ENCODE measurements at regions not wholly inside any gene's neighbourhood (a gene's known extent, or its start where the extent isn't known, plus 50 kb on each side); places are given as distances from the start of the nearest gene placed in this dataset.

DNA sequence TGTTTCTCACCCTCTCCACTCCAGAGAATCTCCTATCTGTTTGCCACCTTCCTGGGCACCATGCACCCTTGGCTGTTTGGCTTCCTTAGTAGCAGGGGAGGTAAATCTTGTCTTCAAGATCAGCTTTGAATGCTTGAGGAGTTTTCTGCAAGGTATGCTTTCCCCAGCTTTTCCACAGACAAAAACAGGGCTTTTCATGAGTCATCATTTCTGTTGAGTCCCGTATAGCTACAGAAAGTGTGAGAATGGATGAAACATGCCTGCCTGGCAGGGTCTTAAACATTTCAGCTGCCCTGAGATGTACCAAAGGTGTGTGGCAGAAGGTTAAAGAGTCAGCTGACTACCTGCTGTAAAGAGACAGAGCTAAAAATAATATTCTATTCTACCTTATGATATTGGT, 875.2 kb upstream of the EEF2KMT start:
- no peaks in the 10 kb centered on the region for H3K27me3 ChIP-seq
- 60 to 67% methylated on average over 1 of the region's 1 CpG for WGBS, 2 donors
- ATAC-seq (ENCODE audit: low FRiP score in 2 of 2) (no peak), DNase-seq (no peak)
- H3K4me3 ChIP-seq, result no peak overlapping the region
- no peak overlapping the region for H3K27ac ChIP-seq
- H3K4me1 ChIP-seq, result no peaks in the 10 kb centered on the region
- H3K36me3 ChIP-seq, result no peaks in the 10 kb centered on the region
- TF ChIP-seq POLR2A (IDR thresholded peaks at IDR 0.05), result no peak
- no peak for TF ChIP-seq POLR2AphosphoS5 (IDR thresholded peaks at IDR 0.05)
- no peak for TF ChIP-seq EP300 (IDR thresholded peaks at IDR 0.05)
- TF ChIP-seq, protein P1, sequence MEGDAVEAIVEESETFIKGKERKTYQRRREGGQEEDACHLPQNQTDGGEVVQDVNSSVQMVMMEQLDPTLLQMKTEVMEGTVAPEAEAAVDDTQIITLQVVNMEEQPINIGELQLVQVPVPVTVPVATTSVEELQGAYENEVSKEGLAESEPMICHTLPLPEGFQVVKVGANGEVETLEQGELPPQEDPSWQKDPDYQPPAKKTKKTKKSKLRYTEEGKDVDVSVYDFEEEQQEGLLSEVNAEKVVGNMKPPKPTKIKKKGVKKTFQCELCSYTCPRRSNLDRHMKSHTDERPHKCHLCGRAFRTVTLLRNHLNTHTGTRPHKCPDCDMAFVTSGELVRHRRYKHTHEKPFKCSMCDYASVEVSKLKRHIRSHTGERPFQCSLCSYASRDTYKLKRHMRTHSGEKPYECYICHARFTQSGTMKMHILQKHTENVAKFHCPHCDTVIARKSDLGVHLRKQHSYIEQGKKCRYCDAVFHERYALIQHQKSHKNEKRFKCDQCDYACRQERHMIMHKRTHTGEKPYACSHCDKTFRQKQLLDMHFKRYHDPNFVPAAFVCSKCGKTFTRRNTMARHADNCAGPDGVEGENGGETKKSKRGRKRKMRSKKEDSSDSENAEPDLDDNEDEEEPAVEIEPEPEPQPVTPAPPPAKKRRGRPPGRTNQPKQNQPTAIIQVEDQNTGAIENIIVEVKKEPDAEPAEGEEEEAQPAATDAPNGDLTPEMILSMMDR (IDR thresholded peaks at IDR 0.05), result no peak
- H3K9me3 ChIP-seq, result no peaks in the 10 kb centered on the region

DNA sequence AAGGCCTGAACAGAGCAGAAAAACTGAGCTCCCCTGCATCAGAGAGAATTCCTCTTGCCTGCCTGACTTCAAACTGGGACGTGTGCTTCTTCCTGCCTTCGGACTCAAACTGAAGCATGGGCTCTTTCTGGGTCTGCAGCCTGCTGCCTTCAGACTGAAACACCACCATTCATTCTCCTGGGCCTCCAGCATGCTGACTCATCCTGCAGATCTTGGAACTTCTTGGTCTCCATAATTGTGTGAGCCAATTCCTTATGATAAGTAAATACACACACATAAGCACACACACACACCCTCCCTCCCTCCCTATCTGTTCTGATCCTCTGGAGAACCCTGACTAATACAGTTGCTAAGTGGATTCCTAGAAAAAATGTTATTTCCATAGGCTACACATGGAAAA, 874.3 kb upstream of the EEF2KMT start:
- 60 to 83% methylated on average over 1 to 2 of the region's 2 CpGs for WGBS, 2 donors
- no peaks in the 10 kb centered on the region for H3K9me3 ChIP-seq
- H3K4me3 ChIP-seq, result no peak overlapping the region
- H3K36me3 ChIP-seq, result no peaks in the 10 kb centered on the region
- no peak overlapping the region for H3K27ac ChIP-seq
- H3K27me3 ChIP-seq, result no peaks in the 10 kb centered on the region
- no peak for DNase-seq
- no peak for ATAC-seq (ENCODE audit: low FRiP score in 2 of 2)
- TF ChIP-seq POLR2A (IDR thresholded peaks at IDR 0.05), result no peak
- TF ChIP-seq POLR2AphosphoS5 (IDR thresholded peaks at IDR 0.05), result no peak
- TF ChIP-seq, protein P1 (IDR thresholded peaks at IDR 0.05), result no peak
- TF ChIP-seq EP300 (IDR thresholded peaks at IDR 0.05), result no peak
- H3K4me1 ChIP-seq, result no peaks in the 10 kb centered on the region

DNA sequence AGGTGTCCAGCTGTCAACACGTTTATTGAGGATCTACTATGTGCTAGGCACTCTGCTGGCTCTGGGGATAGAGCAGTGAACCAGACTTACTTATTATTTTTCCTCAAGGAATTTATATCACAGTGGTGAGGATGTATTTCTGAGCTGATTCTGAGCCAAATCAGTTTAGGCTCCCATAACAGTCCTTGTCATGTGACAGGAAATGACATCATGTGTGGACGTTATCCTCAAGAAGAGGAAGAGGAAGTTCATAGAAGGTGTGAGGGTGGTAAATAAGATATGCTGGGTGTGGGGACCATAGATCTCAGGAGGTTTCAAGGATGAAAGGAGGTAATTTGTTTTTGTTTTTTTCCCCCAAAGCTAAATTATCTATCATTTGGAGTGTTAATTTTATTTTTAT, 873.5 kb upstream of the EEF2KMT start:
- H3K27me3 ChIP-seq, result no peaks in the 10 kb centered on the region
- no peaks in the 10 kb centered on the region for H3K9me3 ChIP-seq
- no peak overlapping the region for H3K4me3 ChIP-seq
- no peaks in the 10 kb centered on the region for H3K4me1 ChIP-seq
- no peaks in the 10 kb centered on the region for H3K36me3 ChIP-seq
- ATAC-seq (ENCODE audit: low FRiP score in 2 of 2) (no peak), DNase-seq (no peak)
- 52 to 58% methylated on average over 2 of the region's 2 CpGs for WGBS, 2 donors
- no peak overlapping the region for H3K27ac ChIP-seq
- TF ChIP-seq POLR2AphosphoS5 (IDR thresholded peaks at IDR 0.05) (no peak), POLR2A (IDR thresholded peaks at IDR 0.05) (no peak)
- TF ChIP-seq, protein P1 (IDR thresholded peaks at IDR 0.05), result no peak

DNA sequence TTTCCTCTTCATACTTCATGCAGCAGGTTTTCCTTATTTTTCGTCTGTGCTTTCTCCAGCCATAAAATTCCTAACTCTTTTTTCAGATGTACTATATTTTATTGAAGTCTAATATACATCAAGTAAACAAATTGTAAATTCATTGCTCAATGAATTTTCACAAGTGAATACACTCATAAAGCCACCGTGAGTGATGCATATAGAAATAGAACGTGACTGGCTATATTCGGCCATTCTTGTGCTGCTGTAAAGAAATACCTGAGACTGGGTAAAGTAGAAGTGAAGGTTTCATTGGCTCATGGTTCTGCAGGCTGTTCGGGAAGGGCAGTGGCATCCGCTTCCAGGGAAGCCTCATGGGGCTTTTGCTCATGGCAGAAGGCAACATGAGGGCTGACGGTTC, 868.4 kb upstream of the EEF2KMT start:
- no peak for DNase-seq
- H3K27ac ChIP-seq, result no peak overlapping the region
- H3K4me3 ChIP-seq, result no peak overlapping the region
- H3K4me1 ChIP-seq, result no peaks in the 10 kb centered on the region
- no peaks in the 10 kb centered on the region for H3K36me3 ChIP-seq
- 76 to 77% methylated on average over 7 of the region's 7 CpGs for WGBS, 2 donors
- H3K27me3 ChIP-seq, result no peaks in the 10 kb centered on the region
- no peak for ATAC-seq (ENCODE audit: low FRiP score in 2 of 2)
- H3K9me3 ChIP-seq, result peaks cover 0 to 4% (median 0%) of the 10 kb centered on the region in 4 donors
- no peak for TF ChIP-seq POLR2A (IDR thresholded peaks at IDR 0.05)
- no peak for TF ChIP-seq EP300 (IDR thresholded peaks at IDR 0.05)
- TF ChIP-seq, protein P1 (IDR thresholded peaks at IDR 0.05), result no peak
- TF ChIP-seq POLR2AphosphoS5 (IDR thresholded peaks at IDR 0.05), result no peak

DNA sequence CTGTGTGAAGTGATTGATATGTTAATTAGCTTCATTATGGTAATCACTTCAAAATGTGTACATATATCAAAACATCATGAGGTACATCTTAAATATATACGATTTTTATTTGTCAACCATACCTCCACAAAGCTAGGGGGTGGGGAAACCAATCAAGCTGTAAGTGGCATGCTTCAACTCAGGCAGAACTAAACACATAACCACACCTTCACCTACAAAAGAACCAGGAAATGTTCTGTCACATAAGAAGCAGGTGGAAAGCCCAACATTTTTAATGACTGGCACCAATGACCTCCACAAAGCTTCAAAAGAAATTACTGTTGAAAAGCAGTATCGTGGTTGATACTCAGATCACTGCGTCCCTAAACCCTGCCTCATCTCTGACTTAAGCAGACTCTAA, 867.7 kb upstream of the EEF2KMT start:
- Histone ChIP-seq H3K9me3 (peaks cover 0 to 4% (median 0%) of the 10 kb centered on the region in 4 donors), H3K27me3 (no peaks in the 10 kb centered on the region), H3K27ac (no peak overlapping the region), H3K36me3 (no peaks in the 10 kb centered on the region), H3K4me1 (no peaks in the 10 kb centered on the region), H3K4me3 (no peak overlapping the region)
- ATAC-seq (ENCODE audit: low FRiP score in 2 of 2) (no peak), DNase-seq (no peak)
- WGBS, 2 donors, result 73 to 82% methylated on average over 3 of the region's 3 CpGs
- TF ChIP-seq EP300 (IDR thresholded peaks at IDR 0.05), result no peak
- TF ChIP-seq POLR2A (IDR thresholded peaks at IDR 0.05), result no peak
- TF ChIP-seq, protein P1 (IDR thresholded peaks at IDR 0.05), result no peak
- no peak for TF ChIP-seq POLR2AphosphoS5 (IDR thresholded peaks at IDR 0.05)
